Activated CD4-positive, alpha-beta T cell treated with anti-CD3 and anti-CD28 coated beads for 24 hours (primary cell): ENCODE measurements at regions not wholly inside any gene's neighbourhood (a gene's known extent, or its start where the extent isn't known, plus 50 kb on each side); places are given as distances from the start of the nearest gene placed in this dataset.
A peak's percentile ranks its signal among the peaks of the same experiment; 100 is the strongest.

Source experiments
- DNase-seq, 2 donors: peaks; one replicate each; pipeline ENCODE4 v3.0.0-alpha.2; 2020; ENCODE audit warnings: low read depth in 2 of 2

DNA sequence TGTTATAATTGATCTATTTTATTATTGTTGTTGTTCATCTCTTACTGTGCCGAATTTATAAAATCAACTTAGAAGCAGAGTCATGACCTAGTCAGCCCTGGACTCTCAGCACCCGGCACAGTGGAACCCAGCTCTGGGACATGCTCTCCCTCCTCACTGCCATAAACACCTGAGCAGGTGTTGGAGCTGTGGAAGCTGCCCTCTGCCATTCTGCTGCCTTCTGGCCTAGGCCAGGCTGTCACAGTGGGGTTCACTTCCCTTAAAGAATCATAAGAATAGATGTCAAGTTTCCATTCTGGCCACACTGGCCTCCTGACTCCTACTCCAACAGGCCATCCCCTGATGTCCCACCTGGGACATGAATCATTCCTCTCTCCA lies 192.2 kb downstream of the ZFP36L2 start:
- no peak for DNase-seq

DNA sequence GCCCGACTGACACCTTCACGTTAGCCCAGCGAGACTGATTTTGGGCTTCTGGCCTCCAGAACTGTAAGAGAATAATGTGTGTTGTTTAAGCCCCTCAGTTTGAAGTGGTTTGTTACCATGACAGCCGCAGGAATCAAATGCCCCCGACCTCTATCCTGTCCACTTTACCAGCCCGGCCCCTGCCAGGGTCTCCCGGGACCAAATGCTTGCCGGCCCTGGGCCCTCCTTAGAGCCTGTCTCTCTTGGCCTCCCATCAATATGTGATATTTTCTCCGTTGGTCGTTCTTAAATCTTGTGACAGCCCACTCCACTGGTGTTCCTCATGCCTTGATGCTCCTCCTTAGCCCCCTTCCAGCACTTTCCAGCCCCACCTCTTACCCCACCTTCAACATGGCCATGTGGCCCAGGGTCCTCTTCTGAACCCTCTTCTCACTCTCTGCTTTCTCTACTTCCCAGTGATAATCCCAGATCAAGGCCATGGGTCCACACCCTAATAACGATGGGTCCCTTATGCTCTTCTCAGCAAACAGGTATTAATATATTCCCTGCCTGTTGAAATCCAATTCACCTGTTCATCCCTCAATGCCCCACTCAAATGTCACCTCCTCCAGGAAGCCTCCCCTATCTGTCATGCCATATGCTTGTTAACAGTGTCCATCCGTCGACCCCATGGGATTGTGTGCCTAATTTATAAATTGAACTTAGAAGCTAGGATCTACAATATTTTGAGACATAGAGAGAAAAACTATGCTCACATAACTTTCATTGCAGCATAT lies 192.8 kb downstream of the ZFP36L2 start:
- no peak for DNase-seq

DNA sequence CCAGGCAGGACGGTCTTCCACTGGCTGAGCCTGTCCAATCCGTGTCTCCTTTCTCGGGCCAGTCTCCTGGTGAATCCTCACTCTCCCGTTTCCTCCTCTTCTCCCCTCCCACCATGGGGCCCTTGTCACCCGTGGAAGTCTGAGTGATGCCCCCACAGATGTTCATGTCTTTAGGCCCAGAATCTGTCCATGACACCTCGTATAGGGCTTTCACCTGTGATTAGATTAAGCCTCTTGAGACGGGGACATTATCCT lies 193.5 kb downstream of the ZFP36L2 start:
- DNase-seq: no peak

DNA sequence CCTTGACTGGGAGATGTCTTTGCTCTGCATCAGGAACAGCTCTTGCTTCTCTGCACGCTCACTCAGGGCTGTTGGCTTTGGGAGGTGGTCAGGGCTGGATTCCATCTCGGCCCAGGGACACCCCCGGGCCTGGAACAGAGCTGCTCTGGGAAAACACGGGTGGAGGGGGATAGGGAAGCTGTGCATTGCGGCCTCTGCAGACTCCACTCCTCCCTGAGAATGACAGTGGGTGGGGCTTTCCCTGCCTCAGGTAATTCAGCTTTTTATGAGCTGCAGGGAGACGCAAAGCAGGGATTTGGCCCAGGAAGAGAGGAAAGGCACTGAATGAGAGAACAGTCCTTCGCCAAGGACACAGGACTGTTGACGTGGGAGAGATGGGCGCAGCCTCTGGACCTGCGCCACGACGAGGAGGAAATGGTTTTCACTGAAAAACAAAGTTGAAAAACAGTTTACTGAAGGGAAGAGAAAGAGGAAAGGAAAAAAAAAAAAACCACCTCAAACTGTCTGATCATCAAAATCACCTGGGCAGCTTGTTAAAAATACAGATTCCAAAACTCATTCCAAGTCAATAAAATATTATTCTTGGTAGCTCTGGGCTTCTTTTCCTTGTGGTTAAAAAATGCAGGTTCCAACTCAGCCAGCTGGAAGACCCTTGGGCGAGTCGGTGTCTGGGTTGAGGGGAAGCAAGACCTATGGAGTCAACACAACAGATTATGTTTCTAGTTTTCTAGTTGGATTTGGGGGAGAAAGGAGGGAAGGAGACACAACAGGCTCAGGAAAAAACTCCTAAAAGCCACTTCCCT lies 194.0 kb downstream of the ZFP36L2 start:
- no peak for DNase-seq

DNA sequence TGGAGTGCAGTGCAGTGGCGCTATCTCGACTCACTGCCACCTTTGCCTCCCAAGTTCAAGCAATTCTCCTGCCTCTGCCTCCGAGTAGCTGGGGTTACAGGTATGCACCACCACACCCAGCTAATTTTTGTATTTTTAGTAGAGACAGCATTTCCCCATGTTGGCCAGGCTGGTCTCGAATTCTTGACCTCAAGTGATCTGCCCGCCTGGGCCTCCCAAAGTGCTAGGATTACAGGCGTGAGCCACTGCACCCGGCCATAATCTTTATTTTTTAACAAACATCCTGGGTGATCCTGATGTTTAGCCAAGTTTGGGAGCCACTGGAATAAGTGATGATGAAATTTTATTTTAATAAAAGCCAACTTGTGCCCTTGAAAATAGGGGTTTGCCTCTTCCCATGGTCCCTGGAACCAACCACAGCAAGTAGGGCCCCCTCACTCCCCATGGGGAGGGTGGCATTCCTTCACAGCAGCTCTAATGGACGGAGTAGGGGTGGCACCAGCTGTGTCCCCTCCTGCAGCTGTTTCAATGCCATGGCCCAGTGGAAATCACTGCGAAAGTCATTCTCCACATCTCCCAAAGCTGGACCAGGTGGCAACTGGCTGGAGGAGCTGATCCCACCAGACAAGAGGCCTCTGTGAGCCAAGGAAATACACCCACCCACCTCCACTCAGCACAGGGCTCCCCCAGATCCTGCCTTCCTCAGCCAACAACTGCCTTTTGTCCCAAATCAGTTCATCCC lies 194.8 kb downstream of the ZFP36L2 start:
- DNase-seq: no peak

DNA sequence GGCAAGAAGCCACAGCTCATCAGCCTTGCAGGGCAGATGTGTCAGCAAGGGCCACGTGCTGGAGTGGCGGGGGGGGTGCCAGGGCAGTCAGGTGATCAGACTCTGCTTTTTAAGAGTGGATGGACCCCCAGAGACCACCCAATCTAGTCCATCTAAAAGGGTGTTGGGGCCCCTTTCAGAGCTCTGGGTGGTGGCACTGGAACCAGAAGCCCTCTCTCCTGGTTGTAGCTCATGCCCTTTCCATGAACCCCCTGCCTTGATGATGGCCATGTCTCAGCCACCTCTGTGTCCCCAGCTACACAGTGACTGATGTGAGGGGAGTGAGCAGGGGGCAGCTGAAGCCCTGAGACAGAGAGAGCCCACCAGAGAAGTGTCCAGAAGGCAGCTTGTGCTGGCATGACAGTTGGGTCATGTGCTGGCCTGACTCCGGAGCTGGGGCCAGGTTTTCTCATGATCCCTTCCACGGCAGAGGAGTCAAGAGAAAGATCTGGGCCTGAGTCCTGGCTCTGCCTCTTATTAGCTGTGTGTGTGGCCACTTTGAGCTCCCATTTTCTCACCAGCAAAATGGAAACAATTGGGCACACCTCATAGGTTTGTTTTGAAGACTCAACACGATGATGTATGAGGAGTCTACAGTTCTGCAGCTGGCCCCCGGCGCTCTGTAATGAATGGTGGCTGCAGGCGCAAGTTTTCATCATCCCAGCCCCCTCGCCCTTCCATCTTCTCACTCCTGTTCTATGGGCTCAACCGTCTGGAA lies 195.7 kb downstream of the ZFP36L2 start:
- no peak for DNase-seq

DNA sequence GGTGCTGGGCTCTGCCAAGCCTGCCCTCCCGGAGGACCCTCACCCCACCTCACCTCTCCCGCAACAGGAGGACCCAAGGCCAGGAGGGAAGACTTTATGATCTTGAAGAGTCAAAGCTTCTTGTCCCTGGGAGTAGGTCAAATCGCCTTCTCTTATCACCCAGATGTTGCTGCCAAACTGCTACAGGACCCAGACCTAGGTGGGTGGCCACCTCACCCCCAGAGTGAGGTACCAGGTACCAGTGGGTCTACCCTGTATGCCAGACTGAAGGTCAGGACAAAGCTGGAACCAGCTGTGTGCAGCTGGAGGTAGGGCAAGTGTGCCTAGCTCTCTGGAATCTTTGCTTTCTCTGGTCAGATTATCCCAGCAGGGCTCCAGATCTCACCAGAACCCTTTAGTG lies 197.2 kb downstream of the ZFP36L2 start:
- DNase-seq: no peak

DNA sequence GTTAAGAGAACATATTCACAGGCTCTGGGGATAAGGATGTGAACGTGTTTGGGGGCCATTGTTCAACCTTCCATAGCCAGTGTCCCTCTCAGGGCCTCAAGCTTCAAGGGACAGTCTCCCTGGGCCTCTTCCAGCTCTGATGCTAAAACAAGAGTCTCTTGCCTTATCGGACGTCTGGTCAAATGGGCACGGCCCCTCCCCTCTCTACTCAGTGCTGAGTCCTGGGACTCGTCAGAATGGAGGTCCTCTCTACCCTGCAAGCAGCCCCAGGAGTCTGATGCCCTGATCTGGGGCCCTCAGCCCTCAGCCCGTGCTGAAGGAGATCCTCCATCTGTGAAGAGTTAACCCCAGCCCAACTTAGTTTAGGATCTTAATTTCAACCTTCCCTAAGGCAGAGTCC lies 198.2 kb downstream of the ZFP36L2 start:
- no peak for DNase-seq

DNA sequence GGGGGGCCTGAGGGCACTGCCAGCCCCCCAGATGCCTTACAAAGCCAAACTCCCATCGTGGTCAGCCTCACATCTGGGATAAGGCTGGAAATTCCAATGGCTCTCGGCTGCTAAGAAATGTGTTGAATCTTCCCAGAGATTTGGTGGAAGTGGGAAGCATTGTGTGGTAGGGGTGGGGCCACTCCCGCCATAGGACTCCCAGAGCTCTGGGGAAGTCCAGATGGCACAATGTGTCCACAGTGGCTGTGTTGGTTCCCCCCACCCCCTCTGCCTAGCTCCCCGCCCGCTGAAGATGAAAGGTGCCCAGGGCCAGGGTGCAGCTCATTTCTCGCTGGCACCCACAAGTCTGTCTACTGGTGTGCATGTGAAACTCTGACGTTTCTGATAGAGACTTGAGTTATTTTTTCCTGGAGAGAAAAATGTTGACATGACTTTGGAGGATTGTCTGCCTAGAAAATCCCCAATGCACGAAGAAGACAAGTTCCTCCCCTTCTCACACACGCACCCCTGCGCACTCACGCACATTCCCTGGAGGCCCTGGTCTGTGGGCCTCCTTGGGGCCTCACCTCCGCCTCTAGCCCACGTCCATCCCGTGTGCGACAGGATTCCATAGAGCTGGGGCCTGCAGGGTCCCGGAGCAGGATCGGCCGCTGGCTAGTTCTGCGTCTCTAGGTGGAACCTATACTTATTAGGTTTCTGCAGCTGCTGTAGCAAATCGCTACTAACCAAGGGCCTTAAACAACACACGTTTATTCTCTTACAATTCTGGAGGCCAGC lies 199.1 kb downstream of the ZFP36L2 start:
- DNase-seq: no peak

DNA sequence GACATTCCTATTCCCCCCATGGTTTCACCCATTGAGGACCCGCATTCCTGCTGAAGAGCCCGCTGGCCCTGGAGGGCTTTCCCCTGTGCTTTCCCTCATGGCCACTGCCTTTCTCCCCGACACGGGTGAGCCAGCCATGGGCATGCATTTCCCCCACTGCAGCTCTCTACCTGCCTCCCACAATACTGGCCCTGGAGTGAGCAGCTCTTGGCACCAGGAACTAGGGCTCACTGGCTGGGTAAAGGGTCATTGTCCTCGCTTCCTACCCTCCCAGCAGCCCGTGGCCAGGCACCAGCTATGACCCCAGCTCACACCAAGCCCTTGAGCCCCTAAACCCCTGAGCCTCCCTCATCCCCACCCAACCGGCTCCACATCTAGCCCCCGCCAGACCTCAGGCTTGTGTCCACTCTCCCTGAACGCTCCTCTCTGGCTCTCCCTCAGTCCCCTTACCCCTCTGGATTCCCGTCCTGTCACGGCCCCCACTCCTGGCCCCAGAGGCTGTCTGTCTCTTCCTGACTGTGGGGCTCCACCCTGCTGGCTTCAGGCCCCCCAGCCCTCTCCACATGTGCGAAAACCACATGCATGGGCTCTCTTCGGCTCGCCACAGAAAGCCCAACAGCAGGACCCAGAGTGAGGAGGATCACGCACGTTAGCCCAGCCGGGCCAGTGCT lies 199.8 kb downstream of the ZFP36L2 start:
- DNase-seq: no peak

DNA sequence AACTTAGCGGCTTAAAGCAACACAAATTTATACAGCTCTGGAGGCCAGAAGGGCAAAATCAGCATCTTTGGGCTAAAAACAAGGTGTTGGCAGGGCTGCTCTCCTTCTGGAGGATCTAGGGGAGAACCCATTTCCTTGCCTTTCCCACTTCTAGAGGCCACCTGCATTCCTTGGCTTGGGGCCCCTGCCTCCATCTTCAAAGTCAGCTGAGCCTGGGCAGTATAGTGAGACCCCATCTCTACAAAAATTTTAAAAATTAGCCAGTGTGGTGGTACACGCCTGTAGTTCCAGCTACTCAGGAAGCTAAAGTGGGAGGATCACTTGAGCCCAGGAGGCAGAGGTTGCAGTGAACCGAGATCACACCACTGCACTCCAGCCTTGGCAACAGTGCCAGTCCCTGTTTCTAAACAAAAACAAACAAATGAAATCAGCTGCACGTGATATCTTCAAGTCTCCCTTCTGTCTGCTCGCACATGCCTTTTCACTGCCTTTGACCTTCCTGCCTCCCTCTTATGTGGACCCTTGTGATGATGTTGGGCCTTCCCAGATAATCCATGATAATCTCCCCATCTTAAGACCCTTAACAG lies 200.6 kb downstream of the ZFP36L2 start:
- no peak for DNase-seq

DNA sequence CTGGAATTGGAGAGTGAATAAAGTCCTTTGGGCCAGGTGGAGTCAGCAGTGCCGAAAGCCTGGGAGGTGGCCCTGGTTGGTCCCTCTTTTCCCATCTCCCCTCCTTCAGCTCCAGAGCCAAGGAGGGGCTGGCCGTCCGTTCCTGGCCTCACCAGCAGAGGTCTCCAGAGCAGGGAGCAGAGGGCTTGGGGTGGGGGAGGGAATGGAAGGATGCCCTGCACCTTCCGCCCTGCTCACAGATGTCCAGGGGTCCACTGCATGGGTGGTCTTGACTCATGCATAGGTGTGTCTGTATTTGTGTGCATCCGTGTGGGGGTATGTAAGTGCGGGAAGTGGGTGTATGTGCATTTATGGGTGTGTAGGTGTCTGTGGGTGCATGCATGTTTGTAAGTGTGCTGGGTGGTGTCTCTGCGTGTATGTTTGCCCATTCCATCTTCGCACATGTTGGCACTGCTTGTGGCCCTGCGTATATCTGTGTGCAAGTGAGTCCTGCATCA lies 201.8 kb downstream of the ZFP36L2 start:
- peak in 1 of 2 donors; percentile 22 for DNase-seq

DNA sequence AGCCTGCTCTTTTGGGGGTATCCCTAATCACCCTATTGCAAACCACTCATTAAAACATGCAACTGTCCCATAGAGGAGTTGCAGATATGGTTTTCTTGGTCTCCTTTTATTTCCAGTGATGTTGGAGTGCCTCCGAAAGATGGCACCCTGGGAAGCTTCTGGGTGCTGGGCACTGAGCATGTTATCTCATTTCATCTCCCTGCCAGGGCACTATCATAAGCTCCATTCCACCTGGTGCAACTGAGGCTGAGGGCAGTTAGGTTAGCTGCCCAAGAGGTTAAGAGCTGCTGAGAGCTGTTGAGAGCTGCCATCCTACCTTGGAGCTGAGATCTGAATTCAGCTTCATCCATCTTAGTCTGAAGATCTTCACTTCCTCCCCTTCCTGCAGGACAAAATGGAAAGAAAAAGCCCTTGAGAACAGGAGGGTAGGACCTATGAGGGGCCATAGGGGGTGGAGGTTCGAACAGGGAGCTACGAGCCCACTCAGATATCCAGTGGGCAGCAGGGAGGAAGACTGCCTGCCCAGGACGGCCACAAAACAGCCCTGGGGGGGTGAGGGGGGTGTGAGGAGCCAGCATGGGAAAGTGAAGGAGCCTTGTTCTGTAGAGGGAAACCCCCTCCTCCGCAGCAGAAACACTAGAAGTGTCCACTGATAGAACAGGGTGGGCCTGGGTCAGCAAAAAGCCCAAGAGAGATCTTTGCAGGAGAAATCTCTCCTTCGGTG lies 202.5 kb downstream of the ZFP36L2 start:
- DNase-seq: no peak

DNA sequence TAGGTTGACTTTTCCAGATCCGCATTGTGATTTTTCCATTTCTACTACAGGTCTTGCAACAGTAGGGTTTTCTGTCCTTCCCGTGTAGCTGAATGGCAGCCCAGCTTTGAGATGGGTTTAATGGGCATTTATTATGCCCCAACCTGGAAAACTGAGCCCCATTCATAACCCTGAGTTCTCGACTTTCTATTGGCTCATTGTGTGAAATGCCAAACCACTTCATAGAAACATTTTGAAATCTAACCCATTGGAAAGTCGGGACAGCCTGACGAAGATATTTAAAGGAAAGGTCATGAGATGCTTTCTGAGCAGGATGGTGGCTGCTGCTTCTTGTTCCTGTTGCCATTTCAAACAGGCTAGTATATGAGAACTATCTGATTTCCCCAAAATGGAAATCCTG lies 203.5 kb downstream of the ZFP36L2 start:
- no peak for DNase-seq

DNA sequence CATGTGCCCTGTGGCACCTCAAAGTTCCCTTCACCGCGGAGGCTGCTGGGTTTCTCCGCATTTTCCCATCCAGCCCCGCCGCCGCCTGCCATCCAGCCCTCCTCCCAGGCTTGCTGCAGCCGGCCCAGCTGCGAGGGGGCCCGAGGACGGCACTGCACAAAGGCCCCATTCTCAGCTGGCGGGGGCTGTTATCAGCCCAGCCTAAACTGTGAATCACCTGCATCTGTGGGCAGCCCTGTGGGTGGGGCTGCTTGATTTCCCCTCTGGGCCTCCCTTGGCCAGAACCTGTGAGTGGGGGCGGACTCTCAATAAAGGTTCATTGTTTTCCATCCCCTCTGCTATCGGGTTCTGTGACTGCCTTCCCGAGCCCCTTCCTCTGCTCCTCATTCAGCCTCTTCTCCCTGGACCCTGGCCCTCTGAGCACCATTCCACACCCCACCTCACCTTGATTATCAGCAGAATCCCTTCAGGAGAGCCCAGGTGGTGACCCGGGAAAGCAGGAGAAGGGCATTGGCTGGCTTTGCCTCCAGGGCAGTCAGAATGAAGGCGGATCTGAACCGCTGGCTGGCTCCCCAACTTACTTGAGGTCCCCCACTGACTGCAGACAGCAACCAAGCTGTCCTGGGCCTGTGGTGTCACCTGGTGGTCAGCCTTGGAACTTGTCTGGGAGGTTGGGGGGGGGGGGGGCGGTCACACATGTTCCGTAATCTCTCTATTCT lies 204.5 kb downstream of the ZFP36L2 start:
- no peak for DNase-seq

DNA sequence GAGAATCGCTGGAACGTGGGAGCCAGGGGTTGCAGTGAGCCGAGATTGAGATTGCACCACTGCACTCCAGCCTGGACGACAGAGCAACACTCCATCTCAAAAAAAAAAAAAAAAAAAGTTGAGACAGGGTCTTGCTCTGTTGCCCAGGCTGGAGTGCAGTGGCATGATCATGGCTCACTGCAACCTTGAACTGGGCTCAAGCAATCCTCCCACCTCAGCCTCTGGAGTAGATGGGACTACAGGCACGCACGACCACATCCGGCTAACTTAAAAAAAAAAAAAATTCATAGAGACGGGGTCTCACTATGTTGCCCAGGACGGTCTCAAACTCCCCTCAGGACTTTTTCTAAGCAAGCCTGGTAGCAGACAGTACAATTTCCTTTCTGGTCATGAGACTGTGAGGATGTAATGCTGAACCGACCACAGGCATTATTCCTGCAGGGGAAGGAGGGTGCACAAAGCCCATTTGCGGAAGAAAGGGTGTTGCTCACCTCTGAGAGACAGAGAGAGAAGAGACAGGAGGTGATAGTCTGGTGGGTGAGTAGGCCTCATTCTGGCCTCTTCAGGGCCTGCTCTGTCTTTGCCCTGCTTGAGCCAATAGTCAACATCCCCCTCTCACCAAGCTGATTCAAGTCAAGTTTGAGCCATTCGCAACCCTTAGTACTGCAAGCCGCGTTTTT lies 205.3 kb downstream of the ZFP36L2 start:
- no peak for DNase-seq

DNA sequence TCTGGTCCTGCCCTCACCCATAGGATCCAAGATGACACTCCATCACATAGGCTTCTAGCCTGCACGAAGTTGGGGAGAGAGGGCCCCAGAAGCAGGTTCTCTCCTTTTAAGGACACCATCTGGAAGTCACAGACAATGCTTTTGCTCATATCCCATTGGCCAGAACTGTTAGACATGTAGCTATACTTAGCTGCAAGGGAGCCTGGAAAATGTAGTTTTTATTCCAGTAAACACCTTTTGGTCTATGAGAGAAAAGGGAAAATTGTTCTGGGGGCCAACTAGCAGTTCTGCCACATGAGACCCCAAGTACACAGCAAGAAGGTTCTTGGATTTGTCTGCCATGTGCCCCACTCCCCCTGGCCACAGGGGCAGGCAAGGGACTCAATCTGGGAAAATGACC lies 206.1 kb downstream of the ZFP36L2 start:
- DNase-seq: no peak

DNA sequence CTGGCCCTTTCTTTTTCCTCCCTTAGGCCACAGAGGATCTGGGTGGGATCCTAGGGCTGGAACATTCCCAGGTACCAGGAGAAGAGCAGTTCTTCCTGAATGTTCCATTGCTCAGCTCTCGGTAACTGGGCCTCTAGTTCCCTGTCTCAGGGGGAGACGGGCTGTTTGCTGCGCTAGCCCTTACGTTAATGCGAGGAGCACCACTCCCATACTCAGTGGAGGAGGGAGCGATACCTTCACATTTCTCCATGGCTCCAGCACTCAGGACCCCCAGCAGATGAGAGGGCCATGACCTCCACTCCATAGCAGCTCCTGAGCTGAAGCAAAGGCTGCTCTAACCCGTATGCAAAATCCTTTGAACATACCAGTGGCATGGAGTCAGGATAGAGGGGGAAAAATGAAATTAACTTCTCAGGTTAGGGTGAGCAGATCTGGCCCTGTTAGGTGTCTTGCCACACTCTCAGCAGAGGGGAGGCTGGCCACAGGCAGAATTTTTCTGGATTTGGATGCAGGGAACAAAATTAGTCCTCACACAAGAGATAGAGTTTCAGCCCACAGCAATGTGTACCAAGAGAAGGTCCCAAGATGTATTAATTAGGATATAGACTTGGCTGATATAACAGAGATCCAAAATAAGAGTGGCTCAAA lies 206.7 kb downstream of the ZFP36L2 start:
- DNase-seq: no peak
